ENCODE measurements at regions not wholly inside any gene's neighbourhood (a gene's known extent, or its start where the extent isn't known, plus 50 kb on each side); places are given as distances from the start of the nearest gene placed in this dataset.

DNA sequence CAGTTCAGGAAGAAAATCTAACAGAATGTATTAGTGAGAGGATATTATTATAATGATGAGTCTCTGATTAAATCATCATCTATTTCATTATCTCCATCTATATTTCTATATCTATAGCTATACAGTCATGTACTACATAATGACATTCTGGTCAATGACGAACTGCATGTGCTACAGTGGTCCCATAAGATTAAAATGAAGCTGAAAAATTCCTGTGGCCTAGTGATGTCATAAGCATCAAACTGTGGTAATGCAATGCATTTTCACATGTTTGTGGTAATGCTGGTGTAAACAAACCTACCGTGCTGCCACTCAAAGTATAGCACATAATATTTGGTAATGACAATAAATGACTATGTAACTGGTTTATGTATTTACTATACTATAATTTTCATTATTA, 1127.9 kb upstream of the CHAC2 start:
- ATAC-seq: no peak
- peaks cover 0 to 4% (median 0%) of the 10 kb centered on the region in 3 donors for H3K9me3 ChIP-seq
- no peaks in the 10 kb centered on the region for H3K4me1 ChIP-seq
- 89 to 94% methylated on average over 2 of the region's 2 CpGs for WGBS, 2 donors (ENCODE audit: low coverage in 1 of 2)
- H3K4me3 ChIP-seq: no peak overlapping the region
- H3K36me3 ChIP-seq: no peaks in the 10 kb centered on the region
- H3K27ac ChIP-seq: no peak overlapping the region
- H3K27me3 ChIP-seq: no peaks in the 10 kb centered on the region
- TF ChIP-seq POLR2A (IDR thresholded peaks at IDR 0.05): no peak
- TF ChIP-seq POLR2AphosphoS5 (IDR thresholded peaks at IDR 0.05): no peak
- TF ChIP-seq, protein P1, sequence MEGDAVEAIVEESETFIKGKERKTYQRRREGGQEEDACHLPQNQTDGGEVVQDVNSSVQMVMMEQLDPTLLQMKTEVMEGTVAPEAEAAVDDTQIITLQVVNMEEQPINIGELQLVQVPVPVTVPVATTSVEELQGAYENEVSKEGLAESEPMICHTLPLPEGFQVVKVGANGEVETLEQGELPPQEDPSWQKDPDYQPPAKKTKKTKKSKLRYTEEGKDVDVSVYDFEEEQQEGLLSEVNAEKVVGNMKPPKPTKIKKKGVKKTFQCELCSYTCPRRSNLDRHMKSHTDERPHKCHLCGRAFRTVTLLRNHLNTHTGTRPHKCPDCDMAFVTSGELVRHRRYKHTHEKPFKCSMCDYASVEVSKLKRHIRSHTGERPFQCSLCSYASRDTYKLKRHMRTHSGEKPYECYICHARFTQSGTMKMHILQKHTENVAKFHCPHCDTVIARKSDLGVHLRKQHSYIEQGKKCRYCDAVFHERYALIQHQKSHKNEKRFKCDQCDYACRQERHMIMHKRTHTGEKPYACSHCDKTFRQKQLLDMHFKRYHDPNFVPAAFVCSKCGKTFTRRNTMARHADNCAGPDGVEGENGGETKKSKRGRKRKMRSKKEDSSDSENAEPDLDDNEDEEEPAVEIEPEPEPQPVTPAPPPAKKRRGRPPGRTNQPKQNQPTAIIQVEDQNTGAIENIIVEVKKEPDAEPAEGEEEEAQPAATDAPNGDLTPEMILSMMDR (IDR thresholded peaks at IDR 0.05): no peak
- no peak for TF ChIP-seq EP300 (IDR thresholded peaks at IDR 0.05)

DNA sequence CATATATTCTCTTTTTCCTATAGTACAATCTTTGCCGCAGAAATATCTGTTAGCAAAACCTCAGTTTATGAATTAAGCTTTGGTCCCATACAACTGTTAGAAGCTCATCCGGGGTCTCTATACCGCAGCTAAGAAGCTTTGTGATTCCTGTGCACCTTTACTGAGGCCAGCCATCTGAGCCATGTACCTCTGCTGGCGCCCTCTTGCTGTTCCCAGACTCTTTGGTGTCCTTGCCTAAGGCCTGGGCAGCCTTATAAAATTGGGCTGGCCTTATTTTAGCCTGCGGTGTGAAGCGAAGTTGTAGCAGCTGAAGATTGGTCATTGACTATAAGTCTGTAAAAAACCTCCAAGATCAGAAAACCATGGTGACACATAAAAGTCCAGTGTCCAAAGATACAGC, 1135.1 kb upstream of the CHAC2 start:
- Histone ChIP-seq H3K27ac (no peak overlapping the region), H3K27me3 (no peaks in the 10 kb centered on the region), H3K4me3 (no peak overlapping the region), H3K4me1 (no peaks in the 10 kb centered on the region), H3K36me3 (no peaks in the 10 kb centered on the region), H3K9me3 (no peaks in the 10 kb centered on the region)
- TF ChIP-seq POLR2A (IDR thresholded peaks at IDR 0.05) (no peak), EP300 (IDR thresholded peaks at IDR 0.05) (no peak), POLR2AphosphoS5 (IDR thresholded peaks at IDR 0.05) (no peak)
- TF ChIP-seq, protein P1 (IDR thresholded peaks at IDR 0.05): no peak
- ATAC-seq: no peak
- WGBS, 2 donors (ENCODE audit: low coverage in 1 of 2): 88 to 100% methylated on average over 1 to 6 of the region's 6 CpGs

DNA sequence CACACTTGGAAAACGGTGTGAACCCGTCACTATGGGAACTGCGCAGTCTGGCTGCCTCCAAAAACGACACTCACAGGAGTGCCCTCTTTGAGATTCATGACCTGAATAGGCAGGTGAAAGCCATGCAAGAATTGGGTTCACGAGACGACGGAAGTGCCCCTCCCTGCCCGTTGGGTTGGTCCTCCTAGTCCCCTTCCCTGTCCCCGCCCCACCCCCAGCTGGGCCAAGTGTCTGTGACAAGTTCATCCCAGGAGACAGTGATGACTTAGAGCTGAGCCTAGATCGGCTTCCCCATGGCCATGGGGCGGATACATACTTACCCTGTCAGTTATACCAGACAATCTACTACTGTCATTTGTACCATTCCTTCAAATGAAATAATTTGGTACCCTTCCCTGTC, 1137.7 kb upstream of the CHAC2 start:
- WGBS, 2 donors (ENCODE audit: low coverage in 1 of 2): 87 to 100% methylated on average over 1 to 3 of the region's 11 CpGs
- Histone ChIP-seq H3K4me3 (no peak overlapping the region), H3K27me3 (no peaks in the 10 kb centered on the region), H3K9me3 (no peaks in the 10 kb centered on the region), H3K36me3 (no peaks in the 10 kb centered on the region), H3K27ac (no peak overlapping the region), H3K4me1 (no peaks in the 10 kb centered on the region)
- TF ChIP-seq POLR2A (IDR thresholded peaks at IDR 0.05) (no peak), EP300 (IDR thresholded peaks at IDR 0.05) (no peak), POLR2AphosphoS5 (IDR thresholded peaks at IDR 0.05) (no peak)
- TF ChIP-seq, protein P1 (IDR thresholded peaks at IDR 0.05): no peak
- no peak for ATAC-seq

DNA sequence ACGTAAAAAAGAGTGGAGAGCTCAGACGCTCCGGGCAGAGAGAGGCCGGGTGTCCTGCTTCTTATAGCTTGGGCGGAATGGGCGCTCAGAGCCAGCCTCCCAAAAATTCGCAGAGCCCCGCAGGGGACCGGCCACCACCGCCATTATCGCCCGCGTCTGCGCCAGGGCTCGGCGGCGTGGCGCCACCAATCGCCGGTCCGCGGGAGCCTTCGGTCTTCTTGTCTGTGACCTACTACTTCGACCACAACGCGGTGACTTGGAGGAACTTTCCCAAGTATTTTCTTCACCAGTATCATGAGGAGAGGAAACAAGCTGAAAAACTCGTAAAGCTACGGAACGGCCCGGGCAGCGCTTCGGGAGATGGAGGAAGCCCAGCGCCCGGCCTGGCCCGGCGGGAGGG, 1138.1 kb upstream of the CHAC2 start:
- Histone ChIP-seq H3K4me3 (no peak overlapping the region), H3K27ac (no peak overlapping the region), H3K9me3 (no peaks in the 10 kb centered on the region), H3K36me3 (no peaks in the 10 kb centered on the region), H3K4me1 (no peaks in the 10 kb centered on the region), H3K27me3 (no peaks in the 10 kb centered on the region)
- whole genome bisulfite sequencing, 2 donors (ENCODE audit: low coverage in 1 of 2): 97% methylated on average over 10 to 13 of the region's 36 CpGs
- no peak for ATAC-seq
- TF ChIP-seq POLR2AphosphoS5 (IDR thresholded peaks at IDR 0.05): no peak
- TF ChIP-seq EP300 (IDR thresholded peaks at IDR 0.05): no peak
- no peak for TF ChIP-seq POLR2A (IDR thresholded peaks at IDR 0.05)
- TF ChIP-seq, protein P1 (IDR thresholded peaks at IDR 0.05): no peak

DNA sequence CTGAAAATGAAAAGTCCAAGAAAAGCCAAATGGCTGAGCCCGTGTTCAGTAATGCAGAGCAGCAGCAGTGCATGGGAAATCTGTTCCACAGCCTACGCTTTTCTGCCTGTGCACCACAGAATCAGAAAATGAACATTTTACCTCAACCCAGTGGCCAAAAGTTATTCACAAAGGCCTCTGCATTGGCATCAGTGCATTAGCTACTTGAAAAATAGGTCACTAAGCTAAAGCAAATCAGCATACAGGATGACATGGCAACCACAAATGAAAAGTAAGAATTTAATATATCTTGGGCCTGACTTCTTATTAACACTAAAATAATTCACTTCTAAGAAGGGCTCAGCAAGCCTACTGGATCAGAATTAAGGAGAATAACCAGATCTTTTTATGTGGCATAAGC, 1145.3 kb upstream of the CHAC2 start:
- Histone ChIP-seq H3K36me3 (no peaks in the 10 kb centered on the region), H3K4me1 (no peaks in the 10 kb centered on the region), H3K9me3 (no peaks in the 10 kb centered on the region), H3K4me3 (no peak overlapping the region), H3K27me3 (no peaks in the 10 kb centered on the region), H3K27ac (no peak overlapping the region)
- TF ChIP-seq POLR2A (IDR thresholded peaks at IDR 0.05) (no peak), EP300 (IDR thresholded peaks at IDR 0.05) (no peak), POLR2AphosphoS5 (IDR thresholded peaks at IDR 0.05) (no peak)
- TF ChIP-seq, protein P1 (IDR thresholded peaks at IDR 0.05): no peak
- no peak for ATAC-seq
- 59 to 69% methylated on average over 2 of the region's 2 CpGs for WGBS, 2 donors (ENCODE audit: low coverage in 1 of 2)
